Right renal cortex interstitium (tissue), 3 donors: ENCODE measurements at regions not wholly inside any gene's neighbourhood (a gene's known extent, or its start where the extent isn't known, plus 50 kb on each side); places are given as distances from the start of the nearest gene placed in this dataset.
"Not testable (repeated sequence)": the region's sequence is repeated elsewhere in the genome, so short reads cannot be mapped to it uniquely, and the experiment has no call there.

Source experiments
- DNase-seq, 3 donors: peaks; one replicate each; pipeline ENCODE4 v3.0.0-alpha.2; 2013; ENCODE audit warnings: low read depth in 3 of 3, low spot score in 2 of 3

DNA sequence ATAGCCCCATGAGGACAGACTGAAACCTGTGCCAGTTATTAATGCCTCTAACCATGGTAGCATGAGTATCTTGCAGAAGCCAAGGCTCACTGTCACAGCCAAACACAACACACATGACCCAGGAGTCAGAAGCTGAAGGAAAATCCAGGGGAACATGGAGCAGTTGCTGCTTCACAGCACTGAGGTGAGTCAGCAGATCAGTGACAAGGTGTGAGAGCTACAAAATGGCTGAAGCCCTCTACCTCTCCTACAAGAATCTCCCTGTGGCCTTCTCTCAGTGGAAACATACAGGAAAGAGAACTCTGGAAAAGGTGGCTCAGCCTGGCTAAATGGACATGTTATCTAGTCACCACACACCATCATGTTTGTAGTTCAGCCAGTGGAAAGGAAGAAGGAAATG, 93.5 kb downstream of the NAB1 start:
- no peak for DNase-seq

DNA sequence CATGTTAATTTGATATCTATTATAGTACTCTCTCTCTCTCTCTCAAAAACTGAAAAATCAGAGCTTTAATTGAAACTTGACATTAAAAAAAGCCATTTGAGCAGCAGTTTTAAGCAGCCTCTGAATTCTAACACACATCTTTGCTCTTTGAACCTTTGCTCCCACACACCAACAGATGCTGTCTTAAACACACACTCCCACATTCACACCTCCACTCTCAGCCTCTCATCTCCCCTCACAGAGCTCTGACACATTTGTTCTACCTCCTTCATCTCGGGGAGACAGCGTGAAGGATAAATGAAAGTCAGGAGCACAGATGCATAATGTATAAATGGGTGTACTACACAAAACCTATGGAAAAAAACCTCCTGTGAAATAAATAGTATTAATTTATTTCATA, 95.2 kb downstream of the NAB1 start:
- no peak for DNase-seq

DNA sequence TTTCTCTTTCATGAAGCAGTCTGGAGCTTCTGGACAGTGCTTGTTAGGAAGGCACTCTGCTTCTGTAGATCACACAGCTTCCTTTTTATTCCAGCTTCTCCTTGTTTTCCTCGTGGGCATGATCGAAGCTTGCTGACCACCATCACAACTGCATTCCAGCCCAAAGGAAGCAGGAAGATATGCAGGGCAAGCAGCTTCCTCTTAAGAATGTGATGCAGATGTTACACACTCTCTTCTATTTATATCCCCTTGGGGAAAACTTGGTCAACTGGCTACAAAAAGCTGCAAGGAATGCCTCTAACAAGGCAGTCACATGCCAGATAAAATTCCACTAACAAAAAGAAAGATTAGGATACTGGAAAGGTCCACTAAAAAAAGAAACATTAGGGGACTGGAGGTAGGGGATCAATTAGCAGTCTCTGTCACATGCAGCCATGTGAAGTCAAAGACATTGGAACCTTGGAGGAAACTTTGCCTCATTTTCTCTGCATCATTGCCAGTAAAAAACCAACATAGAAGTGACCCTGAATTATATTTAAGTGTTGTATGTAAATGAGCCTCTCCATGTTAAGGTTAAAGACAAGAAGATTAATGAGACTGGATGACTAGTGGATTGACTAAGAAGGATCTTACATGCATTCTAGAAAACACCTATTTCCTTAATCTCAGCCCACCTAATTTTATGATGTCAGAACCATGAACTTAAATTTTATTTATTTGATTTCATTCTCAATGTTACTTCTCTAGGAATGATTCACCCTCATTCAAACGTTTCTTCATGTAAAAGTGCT, 98.3 kb downstream of the NAB1 start:
- no peak for DNase-seq

DNA sequence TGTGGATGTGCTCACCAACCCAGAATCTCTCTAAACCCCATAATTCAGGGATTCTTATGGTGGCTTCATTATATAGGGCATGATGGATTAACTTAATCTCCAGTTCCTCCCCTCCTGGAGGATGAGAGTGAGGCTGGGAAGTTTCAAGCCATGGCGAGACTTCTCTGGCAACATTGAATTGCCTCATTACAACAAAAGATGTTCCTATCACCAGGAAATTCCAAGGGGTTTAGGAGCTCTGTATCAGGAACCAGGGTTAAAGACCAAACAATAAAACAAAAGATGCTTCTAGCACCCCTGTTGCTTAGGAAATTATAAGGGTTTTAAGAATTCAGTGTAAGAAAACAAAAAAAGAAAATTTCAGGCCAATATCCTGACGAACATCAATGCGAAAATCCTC, 100.1 kb downstream of the NAB1 start:
- DNase-seq = no peak

DNA sequence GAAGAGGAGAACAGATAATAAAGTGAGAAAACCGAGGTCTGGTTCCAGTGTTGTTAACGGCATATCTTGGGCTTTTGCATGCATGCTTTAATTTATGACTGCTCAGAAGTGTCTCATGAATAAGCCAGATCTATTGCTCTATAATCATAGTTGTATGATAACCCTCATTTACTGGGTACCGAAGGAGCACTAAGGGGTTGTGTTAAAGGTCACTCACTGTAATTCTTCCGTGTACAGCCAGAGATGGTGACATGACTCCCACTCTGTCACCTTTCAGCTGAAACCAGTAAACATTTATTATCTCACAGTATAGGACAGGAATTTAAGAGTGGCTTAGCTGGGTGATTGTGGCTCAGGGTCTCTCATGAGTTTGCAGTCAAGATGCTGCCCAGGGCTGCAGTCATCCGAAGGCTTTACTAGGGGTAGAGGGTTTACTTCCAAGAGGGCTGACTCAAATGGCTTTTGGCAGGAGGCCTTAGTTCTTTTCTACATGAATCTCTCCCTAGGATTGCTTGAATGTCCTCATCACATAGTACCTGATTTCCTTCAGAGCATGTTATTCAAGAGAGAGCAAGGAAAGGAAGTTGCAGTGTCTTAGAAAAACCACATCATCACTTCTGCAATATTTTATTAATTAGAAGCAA, 107.0 kb downstream of the NAB1 start:
- DNase-seq = no peak

DNA sequence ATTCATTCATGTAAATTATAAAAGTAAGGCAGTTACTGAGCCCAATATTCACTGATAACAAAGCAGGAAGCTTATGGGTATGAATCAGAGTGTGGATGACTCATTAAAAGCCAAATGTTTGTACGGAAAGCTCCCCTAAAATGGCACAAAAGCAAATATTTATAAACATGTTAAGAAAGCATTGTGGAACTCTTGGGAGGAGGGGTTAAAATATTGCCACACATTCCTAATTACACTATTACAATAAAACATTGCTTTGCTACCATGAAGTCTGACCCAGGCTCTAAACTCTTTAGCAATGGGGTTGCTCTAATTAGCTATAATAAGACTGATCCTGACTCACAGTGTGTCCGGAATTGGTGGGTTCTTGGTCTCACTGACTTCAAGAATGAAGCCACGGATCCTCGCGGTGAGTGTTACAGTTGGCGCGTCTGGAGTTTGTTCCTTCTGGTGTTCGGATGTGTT, 110.9 kb downstream of the NAB1 start:
- no peak for DNase-seq

DNA sequence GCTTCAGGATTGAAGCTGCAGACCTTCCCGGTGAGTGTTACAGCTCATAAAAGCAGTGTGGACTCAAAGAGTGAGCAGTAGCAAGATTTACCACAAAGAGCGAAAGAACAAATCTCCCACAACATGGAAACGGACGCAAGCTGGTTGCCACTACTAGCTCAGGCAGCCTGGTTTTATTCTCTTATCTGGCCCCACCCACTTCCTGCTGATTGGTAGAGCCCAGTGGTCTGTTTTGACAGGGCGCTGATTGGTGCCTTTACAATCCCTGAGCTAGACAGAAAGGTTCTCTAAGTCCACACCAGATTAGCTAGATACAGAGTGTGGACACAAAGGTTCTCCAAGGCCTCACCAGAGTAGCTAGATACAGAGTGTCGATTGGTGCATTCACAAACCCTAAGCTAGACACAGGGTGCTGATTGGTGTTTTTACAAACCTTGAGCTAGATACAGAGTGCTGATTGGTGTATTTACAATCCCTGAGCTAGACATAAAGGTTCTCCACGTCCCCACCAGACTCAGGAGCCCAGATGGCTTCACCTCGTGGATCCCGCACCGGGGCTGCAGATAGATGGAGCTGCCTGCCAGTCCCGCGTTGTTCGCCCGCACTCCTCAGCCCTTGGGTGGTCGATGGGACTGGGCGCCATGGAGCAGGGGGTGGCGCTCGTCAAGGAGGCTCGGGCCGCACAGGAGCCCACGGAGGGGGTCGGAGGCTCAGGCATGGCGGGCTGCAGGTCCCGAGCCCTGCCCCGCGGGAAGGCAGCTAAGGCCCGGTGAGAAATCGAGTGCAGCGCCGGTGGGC, 111.7 kb downstream of the NAB1 start:
- DNase-seq = not testable (repeated sequence)

DNA sequence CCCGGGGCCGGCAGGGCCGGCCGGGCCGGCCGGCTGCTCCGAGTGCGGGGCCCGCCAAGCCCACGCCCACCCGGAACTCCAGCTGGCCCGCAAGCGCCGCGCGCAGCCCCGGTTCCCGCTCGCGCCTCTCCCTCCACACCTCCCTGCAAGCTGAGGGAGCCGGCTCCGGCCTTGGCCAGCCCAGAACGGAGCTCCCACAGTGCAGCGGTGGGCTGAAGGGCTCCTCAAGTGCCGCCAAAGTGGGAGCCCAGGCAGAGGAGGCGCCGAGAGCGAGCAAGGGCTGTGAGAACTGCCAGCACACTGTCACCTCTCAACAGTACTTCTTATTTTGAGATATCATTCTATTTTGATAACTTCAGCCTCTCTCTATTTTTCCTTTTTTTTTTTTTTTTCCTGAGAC, 112.3 kb downstream of the NAB1 start:
- DNase-seq = not testable (repeated sequence)

DNA sequence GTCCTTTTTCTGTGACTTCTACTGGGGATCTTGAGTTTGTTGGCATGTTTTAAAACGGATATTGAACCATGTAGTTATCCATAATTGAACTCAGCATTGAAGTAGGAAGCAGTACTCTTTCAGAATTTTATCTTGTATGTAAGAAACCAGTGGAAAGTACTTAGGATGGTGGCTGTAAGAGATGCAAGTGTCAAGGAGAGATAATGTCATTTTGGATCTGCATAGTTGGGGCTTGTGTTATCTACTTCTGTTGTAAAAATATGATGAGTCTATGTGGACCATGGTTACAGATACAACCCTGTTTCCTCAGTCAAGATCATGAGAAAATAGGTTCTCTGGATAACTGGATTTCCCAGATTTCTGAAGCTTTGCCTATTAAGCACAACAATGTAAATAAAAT, 113.7 kb downstream of the NAB1 start:
- no peak for DNase-seq

DNA sequence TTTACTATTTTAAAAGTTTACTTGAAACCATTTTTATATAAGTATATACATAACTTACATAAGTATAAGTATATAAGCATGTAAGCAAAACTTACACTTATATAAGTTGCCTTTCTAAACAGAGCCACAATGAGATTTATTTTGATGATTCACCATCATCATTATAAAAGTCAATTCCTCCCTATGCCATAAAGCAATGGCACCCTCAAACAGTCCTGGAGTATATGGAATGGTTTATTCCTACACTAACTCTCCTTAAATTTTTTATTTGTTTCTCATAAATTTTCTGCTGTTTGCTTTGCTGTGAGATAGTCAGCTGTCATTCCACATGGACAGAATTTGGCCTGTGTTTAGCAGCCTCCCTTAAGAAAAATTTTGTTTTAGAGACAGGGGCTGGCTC, 114.2 kb downstream of the NAB1 start:
- DNase-seq = no peak

DNA sequence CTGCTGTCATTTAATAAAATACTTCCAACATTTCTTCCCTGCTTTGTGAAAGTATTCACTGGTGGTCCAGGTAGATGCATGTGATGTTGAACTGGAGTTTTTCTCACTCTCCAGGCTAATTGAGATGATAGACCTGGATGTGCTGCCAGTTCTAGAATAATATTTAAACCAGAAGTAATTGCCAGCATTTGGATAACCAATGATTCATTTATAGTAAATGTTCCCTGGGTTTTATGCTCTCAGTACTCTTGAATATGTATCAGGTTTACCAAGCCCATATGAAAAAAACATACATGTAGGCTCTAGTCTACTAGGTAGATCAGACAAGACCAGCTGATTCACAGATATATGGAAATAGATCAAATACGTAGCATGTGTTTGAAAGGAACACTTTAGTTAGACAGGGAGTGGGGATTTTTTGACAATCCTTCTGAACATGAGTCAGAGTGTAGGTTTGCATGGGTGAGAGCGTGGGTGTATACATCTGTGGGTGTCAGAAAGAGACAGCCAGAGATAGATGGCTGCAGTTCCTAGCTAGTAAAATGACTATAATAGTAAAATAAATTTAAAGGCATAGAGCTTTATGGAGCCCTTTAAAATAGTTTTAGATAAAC, 115.1 kb downstream of the NAB1 start:
- DNase-seq = no peak

DNA sequence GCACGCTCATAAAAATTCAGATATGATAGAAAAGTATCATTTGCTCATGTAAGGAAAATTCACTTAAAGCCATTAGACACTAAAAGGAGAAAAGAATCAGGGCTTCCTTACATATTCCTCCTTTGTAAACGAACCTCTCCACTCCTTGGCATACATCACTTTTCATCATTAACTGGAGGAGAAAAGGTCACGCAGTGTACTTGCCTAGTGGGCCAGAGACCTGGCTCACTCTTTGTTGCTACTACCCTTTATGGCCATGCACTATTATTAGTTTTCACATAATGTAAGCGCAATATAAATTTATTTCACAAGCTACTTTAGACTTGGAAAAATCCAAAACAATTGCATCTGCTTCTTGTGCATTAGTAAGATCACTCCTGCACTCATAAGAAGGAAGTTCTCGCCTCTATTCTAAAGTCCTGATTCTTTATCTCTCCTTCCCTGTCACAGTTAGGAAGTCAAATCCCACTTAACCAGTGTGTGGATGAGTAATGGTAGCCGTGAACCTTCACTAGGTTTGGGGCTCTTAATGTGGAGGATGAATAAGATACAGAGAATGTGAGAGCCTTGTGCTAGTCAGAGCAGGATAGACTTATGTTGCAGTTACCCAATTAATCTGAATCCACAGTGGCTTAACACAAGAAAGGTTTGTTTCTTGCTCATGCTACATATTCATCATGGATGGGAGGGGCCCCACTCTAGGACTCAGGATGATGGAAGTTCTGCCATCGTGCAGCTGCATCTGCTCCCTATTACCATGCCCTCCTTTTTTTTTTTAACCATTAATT, 115.0 kb upstream of the GLS start:
- DNase-seq = no peak

DNA sequence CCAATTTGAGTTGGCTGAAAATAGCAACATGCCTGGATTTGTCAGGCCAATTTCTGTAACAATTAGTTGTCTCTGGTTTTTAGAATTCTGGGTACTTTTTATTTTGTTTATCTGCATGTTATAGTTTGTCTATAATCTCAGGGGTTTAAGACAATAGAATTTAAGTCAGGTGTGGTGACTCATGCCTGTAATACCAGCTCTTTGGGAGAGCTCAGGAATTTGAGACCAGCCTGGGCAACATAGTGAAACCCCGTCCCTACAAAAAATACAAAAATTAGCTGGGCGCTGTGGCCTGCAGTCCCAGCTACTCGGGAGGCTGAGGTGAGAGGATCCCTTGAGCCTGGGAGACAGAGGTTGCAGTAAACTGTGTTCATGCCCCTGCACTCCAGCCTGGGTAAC, 114.4 kb upstream of the GLS start:
- DNase-seq = no peak

DNA sequence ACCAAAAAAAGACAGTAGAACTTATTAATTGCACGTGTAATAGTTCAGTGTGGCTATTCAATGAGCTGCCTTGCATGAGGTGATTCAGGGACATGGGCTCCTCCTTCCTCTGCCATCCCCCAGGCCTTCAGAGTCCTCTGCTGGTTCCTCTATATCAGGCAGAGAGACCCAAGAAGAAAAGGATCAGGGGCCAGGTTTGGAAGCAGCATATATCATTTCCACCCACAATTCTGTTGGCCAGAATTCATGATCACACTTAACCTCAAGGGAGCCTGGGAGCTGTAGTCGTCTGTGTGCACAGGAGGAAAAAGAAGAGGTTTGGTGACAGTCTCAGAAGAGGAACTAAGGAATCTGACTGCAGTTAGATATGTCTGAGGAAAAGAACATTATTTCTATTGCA, 114.0 kb upstream of the GLS start:
- DNase-seq = no peak

DNA sequence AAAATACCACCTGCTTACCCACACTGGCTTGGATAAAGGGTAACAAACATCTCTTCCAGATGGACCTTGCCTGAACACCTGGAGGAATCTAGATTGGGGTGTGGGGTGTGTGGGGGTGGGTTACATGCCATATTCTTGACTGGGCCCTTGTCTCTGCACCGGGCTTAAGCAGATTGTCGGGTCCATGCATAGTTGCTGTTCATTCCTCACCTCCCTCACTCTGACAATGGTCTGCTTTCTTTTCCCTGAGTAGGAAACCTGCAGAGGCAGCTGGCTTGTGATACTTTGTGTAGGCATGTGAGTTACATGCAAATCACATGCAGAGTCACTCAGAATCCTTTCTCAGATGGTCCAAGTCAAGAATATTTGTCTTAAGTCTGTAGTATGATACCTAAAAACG, 112.8 kb upstream of the GLS start:
- DNase-seq = no peak

DNA sequence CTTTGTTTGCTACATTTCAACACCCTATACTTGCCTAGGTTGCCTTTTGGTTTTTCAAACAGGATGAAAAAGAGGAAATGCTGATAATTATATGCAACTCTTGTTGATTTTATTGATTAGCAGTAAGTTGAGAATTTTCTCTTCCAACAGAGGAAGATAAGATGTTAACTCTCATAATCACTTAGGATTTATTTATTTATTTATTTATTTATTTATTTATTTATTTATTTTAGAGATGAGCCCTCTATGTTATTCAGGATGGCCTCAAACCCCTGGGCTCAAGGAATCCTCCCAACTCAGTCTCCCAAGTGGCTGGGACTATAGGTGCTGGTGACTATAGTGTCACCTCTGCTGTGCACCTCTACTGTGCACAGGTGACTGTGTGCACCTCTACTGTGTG, 111.4 kb upstream of the GLS start:
- no peak for DNase-seq

DNA sequence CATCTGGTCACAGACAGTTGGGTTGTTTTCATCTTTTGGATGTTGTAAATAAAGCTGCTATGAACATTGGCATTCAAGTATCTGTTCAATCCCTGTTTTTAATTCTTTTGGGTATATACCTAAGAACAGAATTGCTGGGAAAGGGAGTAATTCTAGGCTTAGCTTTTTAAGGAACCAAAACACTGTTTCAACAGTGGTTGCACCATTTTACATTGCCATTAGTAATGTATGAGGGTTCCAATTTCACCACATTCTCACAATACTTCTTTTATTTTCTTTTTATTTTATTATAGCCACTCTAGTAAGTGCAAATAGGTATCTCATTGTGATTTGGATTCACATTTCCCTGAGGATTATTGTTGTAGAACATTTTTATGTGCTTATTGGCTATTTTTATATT, 108.9 kb upstream of the GLS start:
- no peak for DNase-seq

DNA sequence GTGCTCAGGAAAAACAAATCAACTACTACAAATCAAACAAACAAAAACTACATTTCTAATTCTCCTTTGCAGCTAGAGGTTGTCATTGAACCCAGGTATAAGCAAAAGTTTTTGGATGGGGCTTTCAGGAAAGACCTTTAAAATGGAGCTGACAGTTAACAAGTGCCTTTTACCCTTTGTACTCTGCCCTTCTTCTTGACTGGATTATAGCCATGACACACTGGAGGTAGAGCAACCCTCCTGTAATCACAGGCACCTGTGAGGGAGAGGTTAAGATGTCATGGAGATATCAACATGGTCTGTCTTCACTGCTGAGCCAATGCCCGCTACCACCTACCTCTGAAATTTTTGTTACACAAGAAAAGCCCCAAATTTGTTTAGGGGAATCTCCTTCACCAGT, 100.0 kb upstream of the GLS start:
- DNase-seq = no peak

DNA sequence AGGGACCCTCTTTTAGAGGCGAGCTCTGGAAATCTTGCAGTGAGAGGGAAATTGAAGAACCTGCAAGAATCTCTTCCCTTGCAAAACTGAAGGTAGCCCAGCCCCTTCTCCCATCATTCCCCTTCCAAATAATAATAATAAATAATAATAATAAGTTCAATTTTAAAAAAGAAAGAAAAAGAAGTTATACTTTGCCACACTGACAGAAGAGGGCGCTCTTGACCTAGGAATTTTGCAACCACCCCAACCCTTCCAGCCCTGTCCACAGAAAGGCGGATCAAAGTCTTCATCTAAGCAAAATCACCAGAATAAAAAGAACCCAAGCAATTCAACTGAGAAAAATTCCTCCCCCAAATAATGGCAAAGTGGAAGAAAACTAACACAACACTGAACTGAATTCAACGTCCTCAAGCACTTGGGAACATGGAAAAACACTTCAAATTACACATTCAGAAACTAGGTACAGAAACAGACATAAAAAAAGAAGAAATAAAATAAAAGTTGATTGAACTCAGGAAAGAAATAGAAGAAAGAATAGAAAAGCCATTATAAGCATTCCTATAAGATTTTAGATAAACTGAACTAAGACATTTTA, 98.9 kb upstream of the GLS start:
- DNase-seq = peak in 1 of 3 donors; percentile 29

DNA sequence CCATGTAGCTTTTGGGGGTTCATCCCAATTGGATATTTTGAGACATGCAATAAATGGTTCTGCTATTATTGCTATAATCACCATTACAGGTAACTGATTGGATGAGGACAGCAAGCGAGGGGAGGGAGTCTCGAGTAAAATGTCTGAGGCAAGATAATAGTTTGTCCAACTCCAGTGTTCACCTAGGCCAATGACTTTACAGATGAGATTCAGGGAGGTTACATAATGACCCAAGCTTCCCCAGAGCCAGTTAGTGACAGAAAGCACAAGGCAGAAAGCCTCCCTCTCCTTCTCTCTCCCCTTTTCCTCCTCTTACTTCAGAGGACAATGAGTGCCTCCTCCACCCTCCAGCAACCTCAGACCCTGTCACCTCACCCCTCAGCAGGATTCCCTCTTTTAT, 98.4 kb upstream of the GLS start:
- DNase-seq = no peak
